Prostate gland (tissue), 2 donors: ENCODE measurements at regions not wholly inside any gene's neighbourhood (a gene's known extent, or its start where the extent isn't known, plus 50 kb on each side); places are given as distances from the start of the nearest gene placed in this dataset.

Source experiments
- POLR2A ChIP-seq: fragments of 450-650 bp; IDR thresholded peaks from one replicate; pipeline ENCODE4 v1.6.1; 2016; ENCODE audit warnings: antibody characterized with exemption, mild to moderate bottlenecking
- POLR2AphosphoS5 ChIP-seq: sonication (generic); formaldehyde crosslinking; IDR thresholded peaks from one replicate; pipeline ENCODE4 v1.6.1; 2017; ENCODE audit warnings: antibody characterized with exemption
- TF ChIP-seq, protein P1 (sequence below), 4 experiments: fragments of 200-600 bp in 2 of 4; fragments of 450-650 bp in 2 of 4; sonication (generic) in 2 of 4; IDR thresholded peaks; 1 replicate in 3 of 4; 2 replicates in 1 of 4; pipeline ENCODE4 v1.5.1; 2016 to 2019; ENCODE audit warnings: antibody characterized with exemption in 4 of 4, mild to moderate bottlenecking in 2 of 4, moderate library complexity in 2 of 4

- TF ChIP-seq, protein P1, sequence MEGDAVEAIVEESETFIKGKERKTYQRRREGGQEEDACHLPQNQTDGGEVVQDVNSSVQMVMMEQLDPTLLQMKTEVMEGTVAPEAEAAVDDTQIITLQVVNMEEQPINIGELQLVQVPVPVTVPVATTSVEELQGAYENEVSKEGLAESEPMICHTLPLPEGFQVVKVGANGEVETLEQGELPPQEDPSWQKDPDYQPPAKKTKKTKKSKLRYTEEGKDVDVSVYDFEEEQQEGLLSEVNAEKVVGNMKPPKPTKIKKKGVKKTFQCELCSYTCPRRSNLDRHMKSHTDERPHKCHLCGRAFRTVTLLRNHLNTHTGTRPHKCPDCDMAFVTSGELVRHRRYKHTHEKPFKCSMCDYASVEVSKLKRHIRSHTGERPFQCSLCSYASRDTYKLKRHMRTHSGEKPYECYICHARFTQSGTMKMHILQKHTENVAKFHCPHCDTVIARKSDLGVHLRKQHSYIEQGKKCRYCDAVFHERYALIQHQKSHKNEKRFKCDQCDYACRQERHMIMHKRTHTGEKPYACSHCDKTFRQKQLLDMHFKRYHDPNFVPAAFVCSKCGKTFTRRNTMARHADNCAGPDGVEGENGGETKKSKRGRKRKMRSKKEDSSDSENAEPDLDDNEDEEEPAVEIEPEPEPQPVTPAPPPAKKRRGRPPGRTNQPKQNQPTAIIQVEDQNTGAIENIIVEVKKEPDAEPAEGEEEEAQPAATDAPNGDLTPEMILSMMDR (IDR thresholded peaks at IDR 0.05) = no peak
- TF ChIP-seq POLR2A (no peak), POLR2AphosphoS5 (no peak)
Measured at GRCh38 chr3:177947901-177948300, 588.3 kb upstream of the KCNMB2 start.
